HUES6 (cell line): ENCODE measurements at regions not wholly inside any gene's neighbourhood (a gene's known extent, or its start where the extent isn't known, plus 50 kb on each side); places are given as distances from the start of the nearest gene placed in this dataset.

Experiments
- H3K27ac ChIP-seq: 2 replicates; pipeline ENCODE4 v1.7.0; 2013; ENCODE audit warnings: low read depth, mild to moderate bottlenecking, low read length, inconsistent platforms
- H3K27me3 ChIP-seq: 2 replicates; pipeline ENCODE4 v1.6.1; 2013; ENCODE audit warnings: low read length; ENCODE audit not compliant: control insufficient read depth, insufficient read depth
- H3K36me3 ChIP-seq: 2 replicates; pipeline ENCODE4 v1.6.1; 2013; ENCODE audit warnings: low read length; ENCODE audit not compliant: control insufficient read depth, insufficient read depth
- H3K4me1 ChIP-seq: 2 replicates; pipeline ENCODE4 v1.6.1; 2013; ENCODE audit warnings: low read length; ENCODE audit not compliant: control insufficient read depth, insufficient read depth
- H3K4me3 ChIP-seq: 2 replicates; pipeline ENCODE4 v1.5.1; 2013; ENCODE audit warnings: low read depth, low read length
- H3K9ac ChIP-seq: one replicate; pipeline ENCODE4 v1.6.1; 2013; ENCODE audit warnings: mild to moderate bottlenecking, low read length
- H3K9me3 ChIP-seq: 2 replicates; pipeline ENCODE4 v1.6.1; 2013; ENCODE audit warnings: low read depth, low read length; ENCODE audit not compliant: control insufficient read depth, insufficient read depth

DNA sequence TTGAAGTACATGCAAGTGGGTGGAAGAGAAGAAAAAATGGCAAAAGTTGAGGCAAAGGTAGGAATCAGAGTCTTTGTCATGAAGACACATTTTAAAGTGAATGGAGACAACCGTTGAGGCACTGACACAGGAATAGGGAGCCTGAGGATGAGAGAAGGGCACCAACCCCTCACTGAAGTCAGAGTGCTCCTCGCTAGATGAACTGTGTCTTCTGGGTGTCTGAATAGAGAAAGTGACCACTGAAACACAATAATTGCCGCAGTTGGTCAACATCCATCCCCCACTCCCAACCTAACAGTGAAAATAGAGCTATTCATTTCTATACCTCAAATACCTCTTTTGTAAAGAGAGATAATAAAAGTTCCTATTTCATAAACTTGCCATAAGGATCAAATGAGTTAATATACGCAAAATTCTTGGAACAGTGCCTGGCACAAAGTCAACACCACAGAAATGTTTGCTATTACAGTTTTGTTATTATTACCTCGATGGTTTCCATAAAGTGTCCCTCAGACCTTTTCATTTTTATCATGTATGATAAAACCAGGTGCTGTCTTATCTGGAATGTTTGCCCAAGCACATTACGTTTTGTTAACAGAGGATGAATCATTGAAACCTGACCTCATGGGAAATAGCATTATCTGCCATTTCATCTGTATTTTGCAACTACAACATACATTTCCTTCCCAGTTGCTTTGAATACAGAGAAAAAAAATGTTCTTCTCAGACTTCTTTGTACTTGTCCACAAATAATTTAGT is 61.8 kb upstream of the SP4 start:
- Histone ChIP-seq H3K4me3 (no peak overlapping the region), H3K27ac (no peak overlapping the region), H3K27me3 (no peaks in the 10 kb centered on the region), H3K9me3 (0 out of 2 replicates have a peak, but pooled peaks cover 5% of the 10 kb centered on the region), H3K36me3 (no peaks in the 10 kb centered on the region), H3K9ac (no peak overlapping the region), H3K4me1 (peaks cover 8% of the 10 kb centered on the region; the same call in 1 of the 2 replicates)

DNA sequence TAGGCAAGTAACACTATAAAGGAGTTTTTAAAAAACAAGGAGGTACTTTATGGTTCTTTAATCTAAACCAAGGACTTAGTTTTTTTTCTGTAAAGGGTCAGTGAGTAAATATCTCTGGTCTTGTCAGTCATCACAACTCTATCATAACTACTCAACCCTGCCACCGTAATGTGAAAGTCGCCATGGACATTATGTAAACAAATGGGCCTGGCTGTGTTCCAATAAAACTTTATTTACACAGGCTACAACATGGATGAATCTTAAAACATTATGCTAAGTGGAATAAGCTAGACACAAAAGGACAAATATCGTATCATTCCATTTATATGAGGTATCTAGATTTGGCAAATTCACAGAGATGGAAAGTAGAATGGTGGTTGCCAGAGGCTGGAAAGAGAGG is 60.8 kb upstream of the SP4 start:
- Histone ChIP-seq H3K9ac (no peak overlapping the region), H3K27ac (no peak overlapping the region), H3K4me3 (no peak overlapping the region), H3K9me3 (0 out of 2 replicates have a peak, but pooled peaks cover 5% of the 10 kb centered on the region), H3K27me3 (no peaks in the 10 kb centered on the region), H3K4me1 (peaks cover 16% of the 10 kb centered on the region), H3K36me3 (no peaks in the 10 kb centered on the region)

- H3K27me3 ChIP-seq, result no peaks in the 10 kb centered on the region
- H3K27ac ChIP-seq, result no peak overlapping the region
- H3K4me1 ChIP-seq, result peaks cover 16% of the 10 kb centered on the region
- H3K4me3 ChIP-seq, result no peak overlapping the region
- H3K9me3 ChIP-seq, result 0 out of 2 replicates have a peak, but pooled peaks cover 5% of the 10 kb centered on the region
- H3K9ac ChIP-seq, result no peak overlapping the region
- H3K36me3 ChIP-seq, result no peaks in the 10 kb centered on the region
Measured at GRCh38 chr7:21367537-21367936, 60.3 kb upstream of the SP4 start.

DNA sequence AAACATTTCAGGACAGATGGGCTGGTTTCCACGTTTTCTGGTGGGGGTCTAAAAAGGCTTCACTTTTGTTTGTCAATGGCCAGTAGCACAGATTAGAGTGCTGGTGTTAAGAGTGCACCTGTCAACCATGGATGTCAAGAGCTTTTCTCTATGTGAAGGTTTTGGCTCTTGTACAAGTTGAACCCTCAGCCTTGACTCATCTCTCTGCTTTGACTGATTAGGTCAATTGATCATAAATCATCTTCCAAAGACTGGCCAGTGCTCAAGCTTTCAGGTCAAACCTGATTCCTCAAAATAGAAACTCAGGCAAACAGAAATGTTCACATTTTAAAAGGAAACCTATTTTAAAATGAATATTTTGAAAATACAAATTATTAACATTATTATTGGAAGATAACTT is 59.6 kb upstream of the SP4 start:
- peaks cover 16% of the 10 kb centered on the region for H3K4me1 ChIP-seq
- H3K9ac ChIP-seq, result no peak overlapping the region
- peaks cover 13% of the 10 kb centered on the region for H3K9me3 ChIP-seq
- H3K4me3 ChIP-seq, result no peak overlapping the region
- no peaks in the 10 kb centered on the region for H3K27me3 ChIP-seq
- no peaks in the 10 kb centered on the region for H3K36me3 ChIP-seq
- H3K27ac ChIP-seq, result no peak overlapping the region

- H3K9ac ChIP-seq, result no peak overlapping the region
- no peak overlapping the region for H3K4me3 ChIP-seq
Measured at GRCh38 chr7:21370283-21370982, 57.5 kb upstream of the SP4 start.

DNA sequence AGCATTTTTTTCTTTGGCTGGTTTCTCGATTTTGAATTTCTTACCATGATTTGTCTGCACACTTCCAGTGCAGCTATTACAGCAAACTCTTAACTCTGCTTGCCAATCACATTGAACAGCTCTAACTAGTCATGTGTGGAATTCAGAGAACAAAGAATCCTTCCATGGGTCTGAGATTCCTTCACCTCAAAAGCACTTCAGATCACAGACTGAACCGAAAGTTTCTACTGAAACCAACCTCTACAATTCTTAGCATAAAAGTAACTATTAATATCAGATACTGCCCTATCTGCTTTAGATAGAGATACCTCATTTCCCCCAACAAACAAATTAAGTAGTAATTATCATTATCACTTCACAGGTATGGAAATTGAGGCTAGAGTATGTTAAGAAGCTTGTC is 56.5 kb upstream of the SP4 start:
- Histone ChIP-seq H3K4me1 (peaks cover 16% of the 10 kb centered on the region), H3K27me3 (no peaks in the 10 kb centered on the region), H3K9ac (no peak overlapping the region), H3K27ac (no peak overlapping the region), H3K9me3 (peaks cover 16% of the 10 kb centered on the region), H3K4me3 (no peak overlapping the region), H3K36me3 (no peaks in the 10 kb centered on the region)

More at GRCh38 chr7:21370283-21370982, 57.5 kb upstream of the SP4 start:
- peaks cover 15% of the 10 kb centered on the region for H3K9me3 ChIP-seq
- no peaks in the 10 kb centered on the region for H3K27me3 ChIP-seq
- no peaks in the 10 kb centered on the region for H3K36me3 ChIP-seq
- no peak overlapping the region for H3K27ac ChIP-seq
- peaks cover 16% of the 10 kb centered on the region for H3K4me1 ChIP-seq

DNA sequence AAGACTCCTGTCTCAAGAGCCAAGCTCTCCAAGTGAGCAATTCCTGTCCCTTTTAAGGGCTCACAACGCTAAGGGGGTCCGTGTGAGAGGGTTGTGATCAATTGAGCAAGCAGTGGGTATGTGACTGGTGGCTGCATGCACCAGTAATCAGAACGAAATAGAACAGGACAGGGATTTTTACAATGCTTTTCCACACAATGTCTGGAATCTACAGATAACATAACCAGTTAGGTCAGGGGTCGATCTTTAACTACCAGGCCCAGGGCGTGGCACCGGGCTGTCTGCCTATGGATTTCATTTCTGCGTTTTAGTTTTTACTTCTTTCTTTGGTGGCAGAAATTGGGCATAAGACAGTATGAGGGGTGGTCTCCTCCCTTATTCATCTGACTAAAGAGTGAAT is 54.9 kb upstream of the SP4 start:
- H3K9ac ChIP-seq, result no peak overlapping the region
- no peak overlapping the region for H3K4me3 ChIP-seq
- H3K27me3 ChIP-seq, result no peaks in the 10 kb centered on the region
- H3K4me1 ChIP-seq, result peaks cover 16% of the 10 kb centered on the region
- peaks cover 29% of the 10 kb centered on the region for H3K9me3 ChIP-seq
- H3K27ac ChIP-seq, result no peak overlapping the region
- no peaks in the 10 kb centered on the region for H3K36me3 ChIP-seq

GRCh38 chr7:21374134-21374533 is 53.7 kb upstream of the SP4 start:
- Histone ChIP-seq H3K9me3 (peaks cover 35% of the 10 kb centered on the region), H3K4me1 (peaks cover 16% of the 10 kb centered on the region), H3K9ac (no peak overlapping the region), H3K27ac (no peak overlapping the region), H3K27me3 (no peaks in the 10 kb centered on the region), H3K36me3 (no peaks in the 10 kb centered on the region), H3K4me3 (no peak overlapping the region)

GRCh38 chr7:21377545-21377944 is 50.3 kb upstream of the SP4 start:
- Histone ChIP-seq H3K36me3 (no peaks in the 10 kb centered on the region), H3K4me3 (no peak overlapping the region), H3K4me1 (no peaks in the 10 kb centered on the region), H3K27ac (no peak overlapping the region), H3K9me3 (peaks cover 35% of the 10 kb centered on the region), H3K9ac (no peak overlapping the region), H3K27me3 (no peaks in the 10 kb centered on the region)
